AG20443 (cell line): ENCODE measurements at regions not wholly inside any gene's neighbourhood (a gene's known extent, or its start where the extent isn't known, plus 50 kb on each side); places are given as distances from the start of the nearest gene placed in this dataset.
"Not testable (repeated sequence)": the region's sequence is repeated elsewhere in the genome, so short reads cannot be mapped to it uniquely, and the experiment has no call there.

Source experiments
- DNase-seq: peaks from one replicate; pipeline ENCODE4 v3.0.0; 2012; ENCODE audit warnings: low spot score, mixed read lengths

- no peak for DNase-seq
Measured at GRCh38 chr2:72078773-72079172, 68.9 kb downstream of the CYP26B1 start.

DNA sequence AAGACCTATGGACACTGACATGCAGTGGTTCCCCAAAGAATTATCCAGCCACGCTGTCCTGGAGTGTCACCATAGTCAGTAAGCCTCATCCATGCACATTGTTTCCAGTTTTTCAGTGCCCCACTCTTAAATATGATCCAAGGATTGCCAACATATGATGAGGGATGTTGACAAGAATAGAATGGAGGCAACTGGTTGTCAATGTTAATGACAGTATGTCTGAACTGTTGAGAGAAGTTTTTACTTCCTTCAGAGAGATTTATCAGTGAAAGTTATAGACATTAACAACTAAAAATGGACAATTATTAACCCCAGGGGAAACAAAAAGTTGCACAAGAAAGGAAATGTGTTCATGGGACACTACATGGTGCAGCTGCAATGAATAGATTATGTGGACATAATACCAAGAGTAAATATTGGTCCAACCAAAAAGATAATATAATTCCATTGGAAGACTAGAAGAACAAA, 69.9 kb downstream of the CYP26B1 start:
- no peak for DNase-seq

- DNase-seq = not testable (repeated sequence)
Measured at GRCh38 chr2:72073373-72073772, 74.3 kb downstream of the CYP26B1 start.

DNA sequence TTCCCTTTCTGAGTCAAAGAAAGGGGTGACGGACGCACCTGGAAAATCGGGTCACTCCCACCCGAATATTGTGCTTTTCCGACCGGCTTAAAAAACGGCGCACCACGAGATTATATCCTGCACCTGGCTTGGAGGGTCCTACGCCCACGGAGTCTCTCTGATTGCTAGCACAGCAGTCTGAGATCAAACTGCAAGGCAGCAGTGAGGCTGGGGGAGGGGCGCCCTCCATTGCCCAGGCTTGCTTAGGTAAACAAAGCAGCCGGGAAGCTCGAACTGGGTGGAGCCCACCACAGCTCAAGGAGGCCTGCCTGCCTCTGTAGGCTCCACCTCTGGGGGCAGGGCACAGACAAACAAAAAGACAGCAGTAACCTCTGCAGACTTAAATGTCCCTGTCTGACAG, 83.5 kb downstream of the CYP26B1 start:
- not testable (repeated sequence) for DNase-seq

DNA sequence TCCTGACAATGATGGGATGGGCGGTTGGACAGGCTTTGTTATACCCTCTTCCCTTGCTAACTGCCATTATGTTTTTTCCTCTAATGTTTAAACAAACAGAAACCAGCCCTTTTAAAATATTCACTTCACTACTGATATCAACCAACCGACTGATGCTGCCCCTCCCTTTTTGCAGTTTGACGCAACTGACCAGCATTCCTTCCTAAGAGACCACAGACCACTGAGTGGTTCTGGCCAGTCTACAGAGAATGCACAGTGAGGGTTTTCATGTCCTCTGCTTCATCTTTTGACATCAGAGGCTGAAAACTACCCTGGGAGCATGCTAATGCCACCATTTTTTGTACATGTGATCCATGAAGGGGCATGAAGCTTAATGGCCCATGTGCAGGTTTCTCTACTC, 85.3 kb downstream of the CYP26B1 start:
- DNase-seq = no peak

- no peak for DNase-seq
Measured at GRCh38 chr2:72057308-72057707, 90.4 kb downstream of the CYP26B1 start.

- peak; percentile 16 for DNase-seq
Measured at GRCh38 chr2:72051971-72052505, 95.6 kb downstream of the CYP26B1 start.

- DNase-seq = no peak
Measured at GRCh38 chr2:72051204-72051603, 96.5 kb downstream of the CYP26B1 start.

GRCh38 chr2:72050734-72051133, 96.9 kb downstream of the CYP26B1 start:
- no peak for DNase-seq

DNA sequence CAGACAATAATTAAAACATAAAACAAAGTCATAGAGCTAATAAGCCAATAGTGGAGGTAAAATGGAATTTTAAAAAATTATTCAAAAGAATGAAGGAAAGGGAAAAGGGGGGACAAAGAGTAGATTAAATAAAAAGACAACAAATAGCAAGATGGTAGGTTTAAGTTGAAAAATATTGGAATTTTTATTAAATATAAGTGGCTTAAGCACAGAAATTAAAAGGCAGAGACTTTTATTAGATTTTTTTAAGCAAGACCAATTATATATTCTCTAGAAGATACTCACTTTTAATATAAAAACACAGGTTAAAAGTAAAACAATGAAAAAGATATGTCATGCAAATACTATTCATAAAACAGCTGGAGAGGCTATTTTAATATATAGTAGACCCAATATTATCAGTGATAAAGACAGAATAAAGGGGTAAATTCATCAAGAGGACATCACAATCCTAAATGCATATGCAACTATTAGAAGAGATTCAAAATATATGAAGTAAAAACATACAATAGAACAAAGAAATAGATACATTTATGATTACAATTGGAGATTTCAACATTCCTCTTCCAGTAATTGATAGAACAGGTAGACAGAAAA, 98.7 kb downstream of the CYP26B1 start:
- DNase-seq = no peak

- DNase-seq = no peak
Measured at GRCh38 chr2:72043985-72044384, 103.7 kb downstream of the CYP26B1 start.

DNA sequence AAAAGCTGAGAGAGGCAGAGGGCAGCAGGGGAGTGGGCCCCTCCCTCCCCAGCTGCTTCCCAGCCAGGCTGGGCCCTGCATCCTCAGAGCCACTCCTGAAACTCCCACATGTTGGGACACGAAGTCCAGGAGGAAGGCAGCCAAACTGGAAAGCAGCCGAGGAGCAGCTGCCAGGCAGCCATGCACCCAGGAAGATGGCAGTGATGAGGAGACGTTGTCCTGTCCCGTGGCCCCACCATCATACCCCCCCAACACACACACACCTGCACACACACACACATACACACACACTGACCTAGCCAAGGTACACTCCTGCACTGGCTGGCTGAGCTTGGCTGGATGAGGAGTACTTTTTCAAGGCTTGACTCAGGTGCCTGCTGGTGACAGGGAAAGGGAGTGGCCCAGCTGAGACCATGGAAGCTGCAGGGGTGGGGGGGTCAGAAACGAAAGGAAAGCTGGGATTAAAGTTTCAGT, 106.0 kb downstream of the CYP26B1 start:
- DNase-seq = peak; percentile 9

DNA sequence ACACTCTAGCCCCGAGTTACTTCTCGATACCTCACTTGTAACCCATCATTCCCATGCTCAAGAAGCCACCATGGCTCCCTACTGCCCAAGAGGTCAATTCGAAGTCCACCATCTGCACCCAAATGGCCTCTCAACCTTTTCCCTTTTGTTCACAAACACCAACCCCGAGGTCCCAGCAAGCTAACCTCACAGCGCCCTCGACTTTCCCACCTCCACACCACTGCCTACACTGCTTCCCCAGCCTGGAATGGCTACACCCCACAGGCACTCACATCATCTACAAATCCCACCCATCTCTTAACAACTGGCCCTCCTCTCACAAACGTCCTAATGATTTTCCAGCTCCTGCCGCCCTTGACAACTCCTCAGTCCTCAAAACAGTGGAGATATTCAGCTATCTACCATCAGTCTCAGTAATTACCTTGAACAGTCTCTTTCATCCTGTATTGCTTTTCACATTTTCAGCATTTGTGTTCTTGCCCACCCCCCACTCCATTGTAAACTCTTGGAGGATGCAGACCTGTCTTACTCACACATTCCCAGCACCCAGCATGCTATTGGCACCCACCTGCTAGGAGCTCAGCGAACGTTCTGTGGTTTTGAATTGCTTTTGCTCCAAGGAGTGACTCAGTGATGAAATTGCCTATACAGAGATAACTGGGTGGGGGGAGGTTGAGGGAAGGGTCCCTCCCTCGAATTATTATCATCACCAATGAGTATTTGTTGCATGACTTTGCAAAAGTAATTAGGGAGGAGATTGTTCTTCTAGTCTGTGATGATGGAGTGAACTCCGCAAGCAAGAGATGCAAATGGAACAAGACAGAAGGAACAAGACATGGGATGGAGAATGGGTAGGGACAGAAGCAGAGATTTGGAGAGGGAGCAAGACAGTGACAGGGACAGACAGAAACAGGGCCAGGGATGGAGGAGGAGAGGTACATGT, 106.8 kb downstream of the CYP26B1 start:
- DNase-seq = no peak

GRCh38 chr2:72038524-72038923, 109.1 kb downstream of the CYP26B1 start:
- no peak for DNase-seq

- DNase-seq = peak; percentile 9
Measured at GRCh38 chr2:72037261-72037666, 110.4 kb downstream of the CYP26B1 start.

GRCh38 chr2:72036595-72036994, 111.1 kb downstream of the CYP26B1 start:
- peak; percentile 4 for DNase-seq

GRCh38 chr2:72036173-72036545, 111.5 kb downstream of the CYP26B1 start:
- DNase-seq = peak; percentile 7

- peak; percentile 17 for DNase-seq
Measured at GRCh38 chr2:72035518-72036172, 112.0 kb downstream of the CYP26B1 start.

DNA sequence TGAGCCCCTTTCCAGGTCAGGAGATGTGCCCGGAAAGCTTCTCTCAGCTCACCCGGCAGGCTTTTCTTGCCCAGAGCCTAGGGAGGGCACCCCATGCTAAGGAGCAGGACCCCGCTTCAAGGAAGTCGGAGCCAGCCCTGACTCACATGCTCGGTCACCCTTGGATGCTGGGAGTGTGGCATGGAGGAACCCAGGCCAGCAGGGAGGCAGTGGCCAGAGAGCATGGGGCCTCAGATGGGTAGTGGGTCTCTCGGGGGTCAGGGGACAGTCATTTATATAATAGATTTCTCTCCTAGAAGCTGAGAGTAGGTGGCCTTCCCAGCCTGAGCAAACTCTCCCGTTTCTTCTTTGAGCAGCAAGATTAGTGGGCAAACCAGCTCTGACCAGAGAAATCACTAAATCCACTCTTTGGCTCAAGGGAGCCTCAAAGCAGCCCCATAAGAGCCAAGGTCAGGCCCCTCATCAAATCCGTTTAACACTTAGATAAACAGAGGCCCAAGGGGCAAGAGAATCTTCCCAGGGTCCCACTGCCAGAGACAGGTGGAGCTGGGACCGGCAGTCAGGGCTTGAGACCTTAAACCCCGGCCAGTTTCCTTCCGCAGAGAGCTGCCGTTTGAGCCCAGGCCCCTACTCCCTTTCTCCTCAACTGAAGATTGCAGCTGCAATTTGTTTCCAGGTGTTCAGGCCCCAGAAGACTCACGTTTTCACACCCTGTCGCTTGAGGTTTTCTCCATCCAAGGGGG, 113.1 kb downstream of the CYP26B1 start:
- DNase-seq = no peak

DNA sequence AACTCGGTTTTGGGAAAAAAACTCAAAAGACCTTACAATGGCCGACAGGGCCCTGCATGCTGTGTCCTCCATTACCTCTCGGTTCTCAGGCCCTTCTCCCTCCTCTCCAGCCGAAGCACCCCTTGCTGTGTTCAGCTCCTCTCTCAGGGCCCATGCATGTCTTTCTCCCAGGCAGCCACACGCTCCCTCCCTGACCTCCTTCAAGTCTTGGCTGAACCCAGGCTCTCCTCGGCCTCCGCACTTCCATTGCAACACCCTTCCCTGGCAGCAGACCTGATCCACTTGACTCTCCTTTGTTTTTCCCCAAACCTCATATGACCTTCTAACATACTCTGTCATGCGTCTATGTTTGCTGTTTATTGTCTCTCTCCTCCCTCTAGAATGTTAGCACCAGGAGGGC, 114.0 kb downstream of the CYP26B1 start:
- no peak for DNase-seq

GRCh38 chr2:72032481-72033041, 115.1 kb downstream of the CYP26B1 start:
- no peak for DNase-seq
